Hematopoietic multipotent progenitor cell treated with erythropoietin and hydrocortisone succinate and interleukin-3 and kit ligand, for 4 days (in vitro differentiated cells): ENCODE measurements at regions not wholly inside any gene's neighbourhood (a gene's known extent, or its start where the extent isn't known, plus 50 kb on each side); places are given as distances from the start of the nearest gene placed in this dataset.
"Not testable (repeated sequence)": the region's sequence is repeated elsewhere in the genome, so short reads cannot be mapped to it uniquely, and the experiment has no call there.

Experiments
- DNase-seq: peaks from one replicate; pipeline ENCODE4 v3.0.0-alpha.2; 2015

- DNase-seq: no peak
Measured at GRCh38 chr20:40634891-40635290, 54.1 kb downstream of the MAFB start.

GRCh38 chr20:40633123-40633850 is 55.7 kb downstream of the MAFB start:
- DNase-seq: no peak

DNA sequence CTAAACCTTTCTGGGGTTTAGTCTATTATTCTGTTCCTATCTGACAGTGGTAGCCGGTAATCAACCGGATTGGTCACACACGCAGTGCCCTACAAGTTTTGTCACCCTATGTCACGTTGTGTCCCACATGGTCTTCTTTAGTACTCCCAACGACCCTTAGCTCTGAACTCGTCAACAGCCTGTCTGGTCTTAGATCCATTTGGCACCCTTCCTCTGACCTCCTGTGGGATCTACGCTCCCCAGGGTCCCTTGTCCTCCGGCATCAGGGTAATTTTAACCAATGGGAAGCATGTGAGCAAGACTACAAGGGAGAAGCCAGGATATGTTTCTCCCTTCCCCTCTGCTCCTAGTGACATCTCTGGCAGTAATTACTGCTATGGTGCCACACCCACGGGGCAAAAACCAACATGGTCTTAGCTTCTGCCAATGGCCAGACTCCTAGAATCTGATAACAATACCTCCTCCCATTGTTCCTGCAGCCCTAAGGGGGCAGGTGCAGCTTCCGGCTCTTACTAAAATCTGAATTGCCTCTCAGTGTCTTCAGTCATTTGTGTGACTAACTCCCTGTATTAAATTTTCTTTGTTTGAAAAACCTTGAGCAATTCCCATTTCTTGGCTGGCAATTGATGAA is 56.6 kb downstream of the MAFB start:
- DNase-seq: no peak

DNA sequence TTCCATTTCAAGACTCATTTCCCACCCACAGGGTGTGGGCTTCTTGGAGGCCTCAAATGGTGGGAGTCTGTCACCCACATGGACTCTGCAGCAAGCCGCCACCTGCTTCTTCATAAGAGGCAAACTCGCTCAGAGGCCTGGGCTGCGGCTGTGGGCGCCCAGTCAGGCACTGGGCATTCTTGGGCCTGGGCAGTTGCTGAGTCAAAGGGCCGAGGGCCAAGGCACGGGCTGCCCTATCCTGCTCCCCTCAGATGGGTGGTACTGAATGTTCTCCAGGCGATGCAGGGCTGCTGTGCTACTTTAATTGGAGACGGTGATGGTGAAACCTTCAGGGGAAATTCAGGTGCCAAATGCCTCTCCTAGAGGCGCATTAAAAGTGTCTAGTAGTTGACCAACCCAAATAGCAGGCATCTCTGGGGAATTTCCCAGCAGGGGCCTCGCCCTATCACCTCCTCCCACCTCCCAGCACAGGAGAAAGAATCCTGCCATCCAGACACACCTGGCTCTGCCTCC is 57.9 kb downstream of the MAFB start:
- DNase-seq: no peak

DNA sequence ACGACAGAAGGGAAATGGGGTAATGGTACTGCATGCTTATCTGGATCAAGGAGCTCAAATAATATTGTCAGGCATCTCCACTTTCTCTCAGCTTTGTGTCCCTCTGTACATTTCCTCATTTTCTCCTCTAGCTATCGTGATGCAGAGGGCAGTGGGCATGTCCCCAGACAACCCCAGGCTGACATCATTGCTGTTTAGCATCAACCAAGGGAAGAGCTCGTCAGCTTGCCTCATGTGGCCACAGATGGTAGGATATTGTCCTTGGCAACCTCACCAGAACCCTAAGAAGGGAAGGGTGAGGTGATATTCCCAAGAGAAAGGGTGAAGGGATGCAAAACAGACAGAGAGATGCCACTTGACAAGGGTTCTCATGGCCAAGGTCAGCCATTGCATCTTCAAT is 58.3 kb downstream of the MAFB start:
- no peak for DNase-seq

DNA sequence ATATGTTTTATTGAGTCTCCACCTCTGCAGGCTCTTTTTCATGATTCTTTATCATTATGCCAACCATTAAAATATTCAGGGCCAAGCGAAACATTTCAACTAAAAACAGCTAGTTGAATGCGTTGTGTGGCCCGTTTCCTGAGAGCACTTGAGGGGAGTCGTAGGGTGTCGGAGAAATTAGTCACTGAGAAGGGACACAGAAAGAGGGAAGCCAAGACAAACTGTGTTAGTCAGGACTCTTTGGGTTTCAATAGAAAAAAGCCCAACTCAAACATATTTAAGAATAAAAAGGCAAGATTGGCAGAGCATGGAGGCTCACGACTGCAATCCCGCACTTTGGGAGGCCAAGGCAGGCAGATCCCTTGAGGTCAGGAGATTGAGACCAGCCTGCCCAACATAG is 58.9 kb downstream of the MAFB start:
- DNase-seq: no peak

DNA sequence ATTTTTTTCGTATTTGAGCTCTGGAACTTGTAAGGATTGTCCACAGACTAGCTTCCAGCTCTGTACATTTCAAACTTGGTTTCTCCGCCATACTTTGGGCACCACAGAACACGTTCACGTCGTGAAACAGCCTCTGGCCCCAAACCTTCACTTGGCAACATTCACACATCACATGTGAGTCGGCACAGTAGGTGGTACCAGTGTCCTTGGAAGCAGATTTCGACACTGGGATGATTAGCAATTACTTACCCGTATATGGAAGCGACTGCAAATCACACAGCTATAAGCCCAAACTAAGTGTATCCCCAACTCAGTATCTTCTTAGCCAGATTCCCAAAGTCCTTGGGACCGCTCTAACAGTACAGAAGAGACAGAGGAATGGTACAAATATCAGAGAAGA is 60.2 kb downstream of the MAFB start:
- no peak for DNase-seq

GRCh38 chr20:40619053-40619452 is 70.0 kb downstream of the MAFB start:
- not testable (repeated sequence) for DNase-seq

- DNase-seq: no peak
Measured at GRCh38 chr20:40617594-40617993, 71.4 kb downstream of the MAFB start.

GRCh38 chr20:40612837-40613236 is 76.2 kb downstream of the MAFB start:
- no peak for DNase-seq

GRCh38 chr20:40612247-40612646 is 76.8 kb downstream of the MAFB start:
- DNase-seq: no peak

- no peak for DNase-seq
Measured at GRCh38 chr20:40610730-40611129, 78.3 kb downstream of the MAFB start.

- no peak for DNase-seq
Measured at GRCh38 chr20:40607927-40608326, 81.1 kb downstream of the MAFB start.

DNA sequence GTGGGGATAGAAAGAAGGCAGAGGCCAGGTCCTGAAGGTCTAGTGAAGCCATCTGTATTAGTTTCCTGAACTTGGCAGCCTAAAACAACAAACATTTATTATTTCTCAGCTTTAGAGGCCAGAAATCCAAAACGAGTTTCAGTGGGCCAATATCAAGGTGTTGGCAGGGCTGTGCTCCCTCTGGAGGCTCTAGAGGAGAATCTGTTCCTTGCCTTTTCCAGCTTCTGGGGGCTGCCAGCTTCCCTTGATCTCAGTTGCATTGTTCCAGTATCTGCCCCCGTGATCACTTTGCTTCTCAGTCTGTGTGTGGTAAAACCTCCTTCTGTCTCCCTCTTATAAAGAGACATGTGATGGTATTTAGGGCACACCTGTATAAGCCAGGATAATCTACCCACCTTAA is 82.4 kb downstream of the MAFB start:
- no peak for DNase-seq

DNA sequence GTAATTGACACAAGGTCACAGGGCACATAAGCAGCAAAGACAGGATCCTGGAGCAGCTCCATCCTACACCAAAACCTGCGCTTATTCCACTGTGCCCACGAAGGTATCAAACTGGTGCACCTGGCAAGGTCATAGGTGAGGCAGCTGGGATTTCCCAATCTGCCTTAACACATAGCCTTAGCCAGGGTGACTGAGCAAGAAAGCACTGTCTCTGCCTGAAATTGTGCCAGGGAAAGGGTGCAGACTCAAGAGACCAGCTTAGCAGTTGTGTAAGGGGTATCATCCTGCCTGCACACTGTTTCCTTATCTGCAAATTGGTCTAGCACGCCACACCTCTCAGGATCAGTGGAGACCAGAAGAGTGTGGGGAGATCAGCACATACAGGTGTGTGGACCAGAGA is 82.8 kb downstream of the MAFB start:
- no peak for DNase-seq

- no peak for DNase-seq
Measured at GRCh38 chr20:40604416-40604815, 84.6 kb downstream of the MAFB start.

GRCh38 chr20:40603057-40603651 is 85.9 kb downstream of the MAFB start:
- DNase-seq: no peak

GRCh38 chr20:40602381-40602780 is 86.7 kb downstream of the MAFB start:
- DNase-seq: no peak

DNA sequence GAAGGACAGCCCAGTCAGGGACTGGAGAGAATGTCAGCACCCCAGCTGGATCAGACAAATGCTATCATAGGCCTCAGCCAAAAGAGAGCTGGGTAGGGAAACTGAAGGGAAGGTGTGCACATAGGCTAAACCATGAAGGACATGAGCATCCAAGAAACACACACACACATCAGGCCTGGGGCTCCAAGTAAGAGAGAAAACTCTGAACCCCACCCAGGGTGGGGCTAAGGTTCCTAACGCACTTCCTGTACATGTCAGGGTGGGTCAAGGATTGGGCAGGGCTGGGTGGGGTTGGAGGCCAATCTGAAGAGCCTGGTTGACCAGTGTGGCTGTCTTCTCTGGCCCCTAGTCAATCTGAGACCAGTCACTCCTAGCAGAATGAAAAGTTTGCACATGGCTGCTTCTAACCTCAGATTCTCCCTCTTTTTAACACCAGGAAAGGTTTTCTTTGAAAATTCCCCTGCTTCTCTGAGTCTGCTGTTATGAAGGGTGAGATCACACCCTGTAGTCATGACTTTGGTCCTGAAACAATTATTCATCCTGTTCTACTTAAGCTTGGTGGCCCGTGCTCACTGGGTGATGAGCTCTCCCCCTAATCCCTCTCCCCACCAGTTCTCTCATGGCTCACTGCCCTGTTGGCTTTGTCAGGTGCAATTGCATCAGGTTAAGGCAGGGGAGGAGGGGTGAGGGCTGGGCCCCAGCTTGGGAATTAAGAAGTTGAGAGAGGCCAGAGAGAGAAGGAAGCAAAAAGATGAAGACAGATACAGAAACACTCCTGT is 88.4 kb downstream of the MAFB start:
- DNase-seq: no peak

GRCh38 chr20:40599987-40600386 is 89.0 kb downstream of the MAFB start:
- DNase-seq: no peak

DNA sequence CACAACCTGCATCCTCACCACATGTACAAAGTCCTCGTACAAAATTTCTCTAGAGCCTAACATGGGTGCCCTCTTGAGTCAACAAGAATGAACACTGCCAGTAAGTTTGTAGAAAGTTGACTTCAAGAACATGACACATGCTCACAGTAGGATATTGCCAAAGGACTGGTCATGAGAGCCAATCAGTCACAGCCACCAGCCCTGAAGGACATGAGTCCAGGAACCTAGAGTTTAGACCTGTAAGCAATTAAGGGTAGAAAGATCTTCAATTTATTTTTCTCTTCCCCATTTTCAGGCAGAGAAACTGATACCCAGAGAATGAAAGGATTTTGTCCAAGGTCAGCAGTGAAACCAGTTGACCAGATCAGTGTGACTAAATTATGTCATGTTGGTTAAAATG is 96.1 kb downstream of the MAFB start:
- no peak for DNase-seq

- no peak for DNase-seq
Measured at GRCh38 chr20:40591536-40591935, 97.5 kb downstream of the MAFB start.

DNA sequence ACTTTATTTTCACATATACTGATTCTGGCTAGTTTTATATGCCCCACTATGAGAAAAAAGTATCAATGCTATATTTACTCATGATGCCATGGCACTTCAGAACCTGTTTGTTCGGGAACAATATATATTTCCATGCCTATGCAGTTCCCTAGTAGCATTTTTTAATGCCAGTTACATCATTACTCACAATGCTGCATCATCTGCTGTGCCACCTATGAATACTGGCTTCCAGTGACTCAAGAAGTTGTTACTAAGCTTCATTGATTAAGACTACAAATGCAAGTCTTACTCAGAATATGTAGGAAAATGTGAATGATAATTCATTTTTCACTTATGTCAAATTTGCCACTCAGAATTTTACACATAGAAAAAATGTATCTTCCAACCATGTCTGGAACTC is 97.9 kb downstream of the MAFB start:
- no peak for DNase-seq

DNA sequence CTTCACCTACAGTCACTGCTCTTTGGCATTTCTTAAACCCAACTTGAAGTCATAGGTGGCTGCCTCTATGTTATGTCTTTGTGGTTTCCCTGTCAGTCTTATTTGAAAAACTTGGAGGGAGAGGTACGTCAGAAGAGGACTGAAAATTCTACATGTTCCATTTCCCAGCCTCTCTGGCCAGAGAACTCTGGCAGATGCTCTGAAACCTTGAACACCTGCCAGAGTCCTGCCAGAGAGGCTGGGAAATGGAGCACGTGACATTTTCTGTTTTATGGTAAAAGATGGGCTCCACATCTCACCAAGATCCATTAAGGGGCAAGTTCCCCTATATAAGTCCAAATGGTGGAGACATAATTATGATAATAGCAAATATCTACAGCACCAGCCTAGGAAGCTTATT is 99.5 kb downstream of the MAFB start:
- no peak for DNase-seq
